ENCODE measurements at regions not wholly inside any gene's neighbourhood (a gene's known extent, or its start where the extent isn't known, plus 50 kb on each side); places are given as distances from the start of the nearest gene placed in this dataset.

DNA sequence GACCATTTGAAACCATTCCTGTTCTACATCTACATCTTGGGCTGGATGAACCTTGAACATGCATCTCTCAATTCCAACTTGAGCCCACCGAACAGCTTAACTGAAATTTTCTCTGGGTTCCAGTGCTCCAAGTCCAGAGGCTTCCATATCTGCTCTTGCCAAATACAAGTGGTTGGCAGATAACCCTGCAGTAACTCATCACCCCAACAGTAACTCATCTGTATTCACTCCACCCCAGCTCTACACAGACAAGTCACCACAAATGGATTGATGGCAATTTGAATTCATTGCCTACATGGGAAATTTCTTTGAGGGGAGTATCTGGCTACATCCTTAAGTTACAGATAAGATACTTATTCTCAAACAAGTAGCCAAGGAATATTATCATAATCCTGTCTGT is 502.4 kb upstream of the TNP1 start:
- in situ Hi-C loops (cut with MboI): no loop called here

More for the DNA sequence above, 502.4 kb upstream of the TNP1 start:
- TF ChIP-seq TARDBP (IDR thresholded peaks at IDR 0.05; ENCODE audit: borderline replicate concordance) (no peak), SIN3A (IDR thresholded peaks at IDR 0.05; ENCODE audit: low read depth, low read length) (no peak), SP1 (IDR thresholded peaks at IDR 0.05; ENCODE audit: low read depth, low read length) (no peak), ETV6 (conservative IDR thresholded peaks at IDR 0.05 in 1 of 2, IDR thresholded peaks at IDR 0.05 in 1 of 2; ENCODE audit: borderline replicate concordance in 1 of 2, low read depth in 1 of 2) (no peak), HDGF (IDR thresholded peaks at IDR 0.05) (no peak), CBX3 (IDR thresholded peaks at IDR 0.05; ENCODE audit: borderline replicate concordance, low read depth) (no peak), SREBF1 (IDR thresholded peaks at IDR 0.05; ENCODE audit: low read length) (no peak), TBL1XR1 (IDR thresholded peaks at IDR 0.05; ENCODE audit: low read depth, low read length) (no peak), LARP7 (IDR thresholded peaks at IDR 0.05) (no peak), IRF4 (IDR thresholded peaks at IDR 0.05; ENCODE audit: low read depth, low read length) (no peak), CHD1 (IDR thresholded peaks at IDR 0.05; ENCODE audit: low read depth, low read length) (no peak), NFIC (IDR thresholded peaks at IDR 0.05; ENCODE audit: low read depth, low read length) (no peak), BHLHE40 (IDR thresholded peaks at IDR 0.05; ENCODE audit: borderline replicate concordance in 1 of 2, low read depth in 2 of 2, low read length in 1 of 2) (no peak), NBN (IDR thresholded peaks at IDR 0.05) (no peak), NFYB (IDR thresholded peaks at IDR 0.05; ENCODE audit: insufficient read depth, low read depth, low read length) (no peak)
- TF ChIP-seq, protein P1, sequence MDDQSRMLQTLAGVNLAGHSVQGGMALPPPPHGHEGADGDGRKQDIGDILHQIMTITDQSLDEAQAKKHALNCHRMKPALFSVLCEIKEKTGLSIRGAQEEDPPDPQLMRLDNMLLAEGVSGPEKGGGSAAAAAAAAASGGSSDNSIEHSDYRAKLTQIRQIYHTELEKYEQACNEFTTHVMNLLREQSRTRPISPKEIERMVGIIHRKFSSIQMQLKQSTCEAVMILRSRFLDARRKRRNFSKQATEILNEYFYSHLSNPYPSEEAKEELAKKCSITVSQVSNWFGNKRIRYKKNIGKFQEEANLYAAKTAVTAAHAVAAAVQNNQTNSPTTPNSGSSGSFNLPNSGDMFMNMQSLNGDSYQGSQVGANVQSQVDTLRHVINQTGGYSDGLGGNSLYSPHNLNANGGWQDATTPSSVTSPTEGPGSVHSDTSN (IDR thresholded peaks at IDR 0.05; ENCODE audit: insufficient replicate concordance, low read depth, low read length): no peak
- TF ChIP-seq, protein P2, sequence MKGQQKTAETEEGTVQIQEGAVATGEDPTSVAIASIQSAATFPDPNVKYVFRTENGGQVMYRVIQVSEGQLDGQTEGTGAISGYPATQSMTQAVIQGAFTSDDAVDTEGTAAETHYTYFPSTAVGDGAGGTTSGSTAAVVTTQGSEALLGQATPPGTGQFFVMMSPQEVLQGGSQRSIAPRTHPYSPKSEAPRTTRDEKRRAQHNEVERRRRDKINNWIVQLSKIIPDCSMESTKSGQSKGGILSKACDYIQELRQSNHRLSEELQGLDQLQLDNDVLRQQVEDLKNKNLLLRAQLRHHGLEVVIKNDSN (IDR thresholded peaks at IDR 0.05; ENCODE audit: borderline replicate concordance, extremely low read length, insufficient read depth, low read depth, low read length): no peak
- TF ChIP-seq, protein P3, sequence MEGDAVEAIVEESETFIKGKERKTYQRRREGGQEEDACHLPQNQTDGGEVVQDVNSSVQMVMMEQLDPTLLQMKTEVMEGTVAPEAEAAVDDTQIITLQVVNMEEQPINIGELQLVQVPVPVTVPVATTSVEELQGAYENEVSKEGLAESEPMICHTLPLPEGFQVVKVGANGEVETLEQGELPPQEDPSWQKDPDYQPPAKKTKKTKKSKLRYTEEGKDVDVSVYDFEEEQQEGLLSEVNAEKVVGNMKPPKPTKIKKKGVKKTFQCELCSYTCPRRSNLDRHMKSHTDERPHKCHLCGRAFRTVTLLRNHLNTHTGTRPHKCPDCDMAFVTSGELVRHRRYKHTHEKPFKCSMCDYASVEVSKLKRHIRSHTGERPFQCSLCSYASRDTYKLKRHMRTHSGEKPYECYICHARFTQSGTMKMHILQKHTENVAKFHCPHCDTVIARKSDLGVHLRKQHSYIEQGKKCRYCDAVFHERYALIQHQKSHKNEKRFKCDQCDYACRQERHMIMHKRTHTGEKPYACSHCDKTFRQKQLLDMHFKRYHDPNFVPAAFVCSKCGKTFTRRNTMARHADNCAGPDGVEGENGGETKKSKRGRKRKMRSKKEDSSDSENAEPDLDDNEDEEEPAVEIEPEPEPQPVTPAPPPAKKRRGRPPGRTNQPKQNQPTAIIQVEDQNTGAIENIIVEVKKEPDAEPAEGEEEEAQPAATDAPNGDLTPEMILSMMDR (IDR thresholded peaks at IDR 0.05 in 2 of 3, conservative IDR thresholded peaks at IDR 0.05 in 1 of 3; ENCODE audit: control insufficient read depth in 2 of 3, extremely low read depth in 1 of 3, insufficient read depth in 1 of 3, low read depth in 3 of 3, low read length in 3 of 3): no peak
- Histone ChIP-seq H3K4me2 (ENCODE audit: control insufficient read depth, insufficient read depth) (no peak overlapping the region), H3K9ac (ENCODE audit: control insufficient read depth, insufficient read depth, low read length) (no peak overlapping the region), H3K9me3 (replicated peaks; ENCODE audit: control insufficient read depth, insufficient read depth, low read length) (no peaks in the 10 kb centered on the region), H3K79me2 (ENCODE audit: control insufficient read depth, insufficient read depth, low read length) (no peaks in the 10 kb centered on the region), H3K27ac (ENCODE audit: control insufficient read depth, insufficient read depth) (no peak overlapping the region), H2AFZ (ENCODE audit: control insufficient read depth, low read depth, low read length) (no peak overlapping the region), H3K4me1 (ENCODE audit: control insufficient read depth, insufficient read depth, low read length) (no peaks in the 10 kb centered on the region), H3K36me3 (ENCODE audit: control insufficient read depth in 2 of 2, insufficient read depth in 2 of 2, low read length in 1 of 2) (no peaks in the 10 kb centered on the region), H4K20me1 (ENCODE audit: control insufficient read depth, insufficient read depth) (no peaks in the 10 kb centered on the region), H3K27me3 (replicated peaks in 1 of 2; ENCODE audit: control insufficient read depth in 2 of 2, insufficient read depth in 2 of 2, low read length in 1 of 2) (0 out of 4 replicates have a peak, but pooled peaks cover 0 to 2% of the 10 kb centered on the region in 2 experiments), H3K4me3 (no peak overlapping the region)
- ATAC-seq (no peak), DNase-seq (ENCODE audit: low read depth, low spot score) (no peak), FAIRE-seq (no peak)
- CTCF ChIA-PET: no interaction called here
- RAD21 ChIA-PET (ENCODE audit: unreplicated experiment): no interaction called here
- BruUV-seq (replicated peaks): no TSS peak
- SMC1A ChIA-PET (ENCODE audit: uncharacterized antibody, unreplicated experiment): no interaction called here
- intact Hi-C loops (cut with micrococcal nuclease; ENCODE audit: unreplicated experiment): no loop called here
- POLR2A ChIA-PET: no interaction called here
- 73% methylated on average over 1 of the region's 1 CpG for WGBS (ENCODE audit: insufficient coverage, insufficient replicate concordance, low lambda C conversion rate, missing lambda C conversion rate)

All from GM12878 (cell line).